GM23248 (cell line): ENCODE measurements at regions not wholly inside any gene's neighbourhood (a gene's known extent, or its start where the extent isn't known, plus 50 kb on each side); places are given as distances from the start of the nearest gene placed in this dataset.

Experiments used
- DNase-seq: peaks from one replicate; pipeline ENCODE4 v3.0.0-alpha.2; 2015
- H2AFZ ChIP-seq: fragments of 200-600 bp; sonication (generic); 2 replicates; pipeline ENCODE4 v1.6.1; 2016; ENCODE audit warnings: antibody characterized with exemption
- H3F3A ChIP-seq: fragments of 200-600 bp; sonication (generic); 2 replicates; pipeline ENCODE4 v1.6.1; 2016; ENCODE audit warnings: mild to moderate bottlenecking, antibody characterized with exemption, mixed run types; ENCODE audit not compliant: insufficient read depth
- H3K27ac ChIP-seq: fragments of 200-600 bp; sonication (generic); 2 replicates; pipeline ENCODE4 v1.5.1; 2016; ENCODE audit warnings: mild to moderate bottlenecking
- H3K27me3 ChIP-seq: fragments of 200-600 bp; sonication (generic); replicated peaks from 2 replicates; pipeline ENCODE4 v1.6.1; 2016; ENCODE audit warnings: mild to moderate bottlenecking; ENCODE audit not compliant: insufficient read depth
- H3K36me3 ChIP-seq: fragments of 200-600 bp; sonication (generic); 2 replicates; pipeline ENCODE4 v1.6.1; 2016; ENCODE audit warnings: low read depth, mild to moderate bottlenecking
- H3K4me1 ChIP-seq: fragments of 200-600 bp; sonication (generic); 2 replicates; pipeline ENCODE4 v1.6.1; 2016; ENCODE audit warnings: mild to moderate bottlenecking; ENCODE audit not compliant: insufficient read depth
- H3K4me2 ChIP-seq: fragments of 200-600 bp; sonication (generic); one replicate; pipeline ENCODE4 v1.6.1; 2016; ENCODE audit warnings: mild to moderate bottlenecking; ENCODE audit not compliant: unreplicated experiment
- H3K4me3 ChIP-seq: fragments of 200-600 bp; sonication (generic); 2 replicates; pipeline ENCODE4 v1.5.1; 2016; ENCODE audit warnings: mild to moderate bottlenecking
- H3K79me2 ChIP-seq: fragments of 200-600 bp; sonication (generic); 2 replicates; pipeline ENCODE4 v1.6.1; 2016; ENCODE audit warnings: mild to moderate bottlenecking; ENCODE audit not compliant: insufficient read depth
- H3K9ac ChIP-seq: fragments of 200-600 bp; sonication (generic); 2 replicates; pipeline ENCODE4 v1.6.1; 2016; ENCODE audit warnings: mild to moderate bottlenecking
- H3K9me2 ChIP-seq: fragments of 200-600 bp; sonication (generic); 2 replicates; pipeline ENCODE4 v1.6.1; 2016; ENCODE audit warnings: mixed run types, mild to moderate bottlenecking, moderate library complexity; ENCODE audit not compliant: insufficient read depth
- H3K9me3 ChIP-seq: fragments of 200-600 bp; sonication (generic); one replicate; pipeline ENCODE4 v1.6.1; 2017; ENCODE audit warnings: low read depth
- H4K20me1 ChIP-seq: fragments of 200-600 bp; sonication (generic); 2 replicates; pipeline ENCODE4 v1.6.0; 2016; ENCODE audit not compliant: insufficient read depth
- EZH2 ChIP-seq: fragments of 200-600 bp; sonication (generic); IDR thresholded peaks from 2 replicates; pipeline ENCODE4 v1.6.1; 2018; ENCODE audit warnings: antibody characterized with exemption, mild to moderate bottlenecking; ENCODE audit not compliant: insufficient read depth, poor library complexity, severe bottlenecking
- EZH2phosphoT487 ChIP-seq: fragments of 200-600 bp; sonication (generic); IDR thresholded peaks from 2 replicates; pipeline ENCODE4 v1.6.1; 2018; ENCODE audit warnings: antibody characterized with exemption, moderate library complexity, mild to moderate bottlenecking, low read depth; ENCODE audit not compliant: insufficient read depth
- WGBS, 2 experiments: methylation state at CpG; one replicate each; pipeline ENCODE4 v1.1.6; 2015 to 2017; ENCODE audit warnings: low lambda C conversion rate in 2 of 2, low coverage in 1 of 2; ENCODE audit errors: missing lambda C conversion rate in 2 of 2; 5-methylcytosine and 5-hydroxymethylcytosine counted together
- in situ Hi-C: fragments of 300-500 bp; cut with MboI; formaldehyde crosslinking; loops from 2 replicates; pipeline ENCODE4 v1.15.0; 2020

DNA sequence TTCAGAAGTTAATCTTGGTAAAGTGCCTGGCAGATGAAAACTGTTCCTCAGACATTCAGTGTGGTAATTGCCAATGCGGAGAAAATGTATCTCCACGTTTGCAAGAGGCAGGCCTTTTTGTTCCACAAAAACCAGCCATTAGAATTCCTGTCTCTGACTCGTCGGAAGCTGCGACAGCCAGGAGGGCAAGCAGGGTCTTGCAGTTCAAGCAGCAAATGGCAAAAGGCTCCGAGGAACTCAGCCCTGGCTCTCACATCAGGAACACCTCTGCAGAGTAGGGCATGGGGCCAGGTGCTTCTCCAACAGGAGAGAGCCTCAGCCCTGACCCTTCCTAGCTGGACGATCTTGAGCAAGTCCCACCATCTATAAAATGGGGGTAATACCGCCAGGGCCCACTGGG, 69.0 kb upstream of the CPLX2 start:
- H3K4me2 ChIP-seq, result no peak overlapping the region
- H3K4me3 ChIP-seq, result no peak overlapping the region
- 21 to 33% methylated on average over 8 of the region's 8 CpGs for WGBS, 2 experiments
- H3F3A ChIP-seq, result no peaks in the 10 kb centered on the region
- H3K9ac ChIP-seq, result no peak overlapping the region
- no peak overlapping the region for H3K27ac ChIP-seq
- no peaks in the 10 kb centered on the region for H3K9me3 ChIP-seq
- peaks cover 35% of the 10 kb centered on the region; the same call in 1 of the 2 replicates for H3K27me3 ChIP-seq
- no peak overlapping the region for H2AFZ ChIP-seq
- in situ Hi-C loops, result no loop called here
- no peaks in the 10 kb centered on the region for H3K9me2 ChIP-seq
- H3K79me2 ChIP-seq, result no peaks in the 10 kb centered on the region
- H4K20me1 ChIP-seq, result no peaks in the 10 kb centered on the region
- TF ChIP-seq EZH2phosphoT487 (no peak), EZH2 (no peak)
- no peak for DNase-seq
- H3K36me3 ChIP-seq, result no peaks in the 10 kb centered on the region
- no peaks in the 10 kb centered on the region for H3K4me1 ChIP-seq

- Histone ChIP-seq H2AFZ (no peak overlapping the region), H3K9ac (no peak overlapping the region), H4K20me1 (no peaks in the 10 kb centered on the region), H3K4me1 (no peaks in the 10 kb centered on the region), H3K79me2 (no peaks in the 10 kb centered on the region), H3K9me3 (no peaks in the 10 kb centered on the region), H3K4me3 (no peak overlapping the region), H3F3A (no peaks in the 10 kb centered on the region), H3K4me2 (no peak overlapping the region), H3K36me3 (no peaks in the 10 kb centered on the region), H3K27ac (no peak overlapping the region), H3K27me3 (peaks cover 34% of the 10 kb centered on the region; the same call in 1 of the 2 replicates), H3K9me2 (no peaks in the 10 kb centered on the region)
- DNase-seq, result no peak
- 25 to 26% methylated on average over 5 of the region's 5 CpGs for WGBS, 2 experiments
- TF ChIP-seq EZH2phosphoT487 (no peak), EZH2 (no peak)
- in situ Hi-C loops, result no loop called here
These were observed 68.1 kb upstream of the CPLX2 start for GRCh38 chr5:175803254-175803653.

DNA sequence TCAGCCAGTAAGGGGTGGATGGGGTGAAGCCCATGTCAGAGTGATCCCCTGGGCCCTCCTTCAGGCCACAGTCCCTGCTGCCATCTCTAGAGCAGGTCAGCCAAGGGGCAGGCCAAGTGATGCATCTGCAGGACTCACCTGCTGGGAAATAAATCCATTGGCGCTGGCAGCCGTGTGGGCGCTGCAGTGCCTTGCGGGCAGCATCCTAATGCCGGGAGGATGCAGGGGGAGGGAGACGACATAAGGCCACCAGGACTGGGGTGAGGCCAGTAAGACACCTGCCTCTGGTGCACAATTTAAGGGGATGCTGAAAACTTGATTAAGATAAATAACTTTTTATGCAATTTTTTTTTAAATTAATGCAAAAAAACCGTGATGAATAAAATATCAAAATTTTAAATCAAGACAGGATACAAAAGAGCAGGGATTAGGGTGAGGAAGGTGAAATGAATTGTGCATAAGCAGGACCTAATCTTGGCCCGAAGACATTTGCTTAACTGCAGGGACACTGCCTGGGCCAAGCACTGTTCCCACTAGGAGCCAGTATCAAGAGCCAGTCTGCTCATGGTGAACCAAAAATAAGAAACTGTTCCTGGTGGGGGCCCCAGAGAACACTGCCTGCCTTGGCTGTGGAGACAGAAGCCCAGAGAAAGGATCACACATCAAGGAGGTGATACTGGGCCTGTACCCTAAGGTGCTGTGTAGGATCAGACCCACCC, 67.5 kb upstream of the CPLX2 start:
- no peak for DNase-seq
- Histone ChIP-seq H3K4me2 (no peak overlapping the region), H3K27ac (no peak overlapping the region), H3F3A (no peaks in the 10 kb centered on the region), H3K9me3 (no peaks in the 10 kb centered on the region), H3K27me3 (peaks cover 30% of the 10 kb centered on the region; the same call in 1 of the 2 replicates), H3K36me3 (no peaks in the 10 kb centered on the region), H3K9me2 (no peaks in the 10 kb centered on the region), H3K4me3 (no peak overlapping the region), H3K4me1 (no peaks in the 10 kb centered on the region), H3K79me2 (no peaks in the 10 kb centered on the region), H3K9ac (no peak overlapping the region), H4K20me1 (no peaks in the 10 kb centered on the region), H2AFZ (no peak overlapping the region)
- in situ Hi-C loops, result no loop called here
- no peak for TF ChIP-seq EZH2
- 22 to 30% methylated on average over 8 of the region's 8 CpGs for WGBS, 2 experiments

- H2AFZ ChIP-seq, result no peak overlapping the region
These were observed 65.9 kb upstream of the CPLX2 start for GRCh38 chr5:175805256-175806011.

More at GRCh38 chr5:175805256-175806011, 65.9 kb upstream of the CPLX2 start:
- no peaks in the 10 kb centered on the region for H3K79me2 ChIP-seq
- no peaks in the 10 kb centered on the region for H3K36me3 ChIP-seq
- no peak overlapping the region for H3K9ac ChIP-seq
- H3K4me3 ChIP-seq, result no peak overlapping the region
- DNase-seq, result no peak
- TF ChIP-seq EZH2 (no peak), EZH2phosphoT487 (no peak)
- H3F3A ChIP-seq, result peaks cover 15% of the 10 kb centered on the region; the same call in 1 of the 2 replicates
- H3K27ac ChIP-seq, result no peak overlapping the region
- no peaks in the 10 kb centered on the region for H4K20me1 ChIP-seq
- H3K9me3 ChIP-seq, result no peaks in the 10 kb centered on the region
- WGBS, 2 experiments, result 27 to 36% methylated on average over 12 of the region's 12 CpGs
- H3K9me2 ChIP-seq, result no peaks in the 10 kb centered on the region
- in situ Hi-C loops, result no loop called here
- no peak overlapping the region for H3K4me2 ChIP-seq
- peaks cover 13% of the 10 kb centered on the region for H3K4me1 ChIP-seq
- peaks cover 29% of the 10 kb centered on the region; the same call in 1 of the 2 replicates for H3K27me3 ChIP-seq
